ES-I3 (cell line): ENCODE measurements at regions not wholly inside any gene's neighbourhood (a gene's known extent, or its start where the extent isn't known, plus 50 kb on each side); places are given as distances from the start of the nearest gene placed in this dataset.

ENCODE experiments used
- H3K36me3 ChIP-seq: 2 replicates; pipeline ENCODE4 v1.6.1; 2013; ENCODE audit warnings: mild to moderate bottlenecking, low read length, control low read depth, moderate library complexity; ENCODE audit not compliant: insufficient read depth
- H3K4me1 ChIP-seq: 2 replicates; pipeline ENCODE4 v1.6.1; 2013; ENCODE audit warnings: mild to moderate bottlenecking, control low read depth, low read length; ENCODE audit not compliant: insufficient read depth
- H3K9ac ChIP-seq: 2 replicates; pipeline ENCODE4 v1.6.1; 2013; ENCODE audit warnings: low read depth, mild to moderate bottlenecking, low read length, moderate library complexity
- H3K9me3 ChIP-seq: 2 replicates; pipeline ENCODE4 v1.6.1; 2013; ENCODE audit warnings: mild to moderate bottlenecking, low read length, moderate library complexity; ENCODE audit not compliant: control insufficient read depth, insufficient read depth

DNA sequence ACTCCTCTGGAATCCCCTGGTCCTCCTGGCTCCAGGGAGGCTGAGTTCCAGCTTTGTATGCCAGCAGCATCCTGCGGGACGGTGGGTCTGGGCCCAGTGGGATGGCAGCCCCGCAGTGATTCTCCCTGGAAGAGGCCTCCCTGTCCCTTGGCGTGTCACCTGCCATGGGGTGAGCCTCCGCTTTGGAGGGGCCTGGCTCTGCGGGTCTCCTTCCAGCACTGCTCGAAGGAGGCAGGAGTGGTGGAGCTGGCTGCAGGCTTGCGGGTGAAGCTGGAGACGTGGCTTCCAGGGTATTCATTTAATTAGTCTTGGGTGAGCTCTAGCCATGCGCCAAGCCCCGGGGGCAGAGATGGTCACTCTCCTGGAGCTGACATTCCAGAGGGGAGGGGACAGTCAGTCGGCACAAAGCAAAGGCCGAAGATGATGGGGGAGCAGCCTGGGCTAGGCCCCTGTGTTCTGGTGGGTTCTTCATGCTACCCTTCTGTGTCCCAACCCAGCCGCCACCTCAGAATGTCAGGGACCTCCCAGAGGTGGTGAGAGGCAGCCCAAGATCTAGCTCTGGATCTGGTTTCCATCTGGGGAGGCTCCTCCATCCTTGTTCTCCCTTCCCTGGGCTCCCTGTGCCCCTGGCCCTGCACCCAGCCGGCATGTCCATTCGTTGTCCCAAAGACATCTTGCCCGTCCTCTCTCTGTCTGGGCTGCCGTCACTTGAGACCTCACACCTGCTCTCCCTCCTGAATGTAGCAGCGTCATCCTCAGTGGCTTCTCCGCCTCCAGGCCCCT, 1332.5 kb downstream of the BRD1 start:
- no peak overlapping the region for H3K9ac ChIP-seq
- H3K9me3 ChIP-seq, result no peaks in the 10 kb centered on the region
- no peaks in the 10 kb centered on the region for H3K36me3 ChIP-seq
- peaks cover 18% of the 10 kb centered on the region; the same call in 1 of the 2 replicates for H3K4me1 ChIP-seq

DNA sequence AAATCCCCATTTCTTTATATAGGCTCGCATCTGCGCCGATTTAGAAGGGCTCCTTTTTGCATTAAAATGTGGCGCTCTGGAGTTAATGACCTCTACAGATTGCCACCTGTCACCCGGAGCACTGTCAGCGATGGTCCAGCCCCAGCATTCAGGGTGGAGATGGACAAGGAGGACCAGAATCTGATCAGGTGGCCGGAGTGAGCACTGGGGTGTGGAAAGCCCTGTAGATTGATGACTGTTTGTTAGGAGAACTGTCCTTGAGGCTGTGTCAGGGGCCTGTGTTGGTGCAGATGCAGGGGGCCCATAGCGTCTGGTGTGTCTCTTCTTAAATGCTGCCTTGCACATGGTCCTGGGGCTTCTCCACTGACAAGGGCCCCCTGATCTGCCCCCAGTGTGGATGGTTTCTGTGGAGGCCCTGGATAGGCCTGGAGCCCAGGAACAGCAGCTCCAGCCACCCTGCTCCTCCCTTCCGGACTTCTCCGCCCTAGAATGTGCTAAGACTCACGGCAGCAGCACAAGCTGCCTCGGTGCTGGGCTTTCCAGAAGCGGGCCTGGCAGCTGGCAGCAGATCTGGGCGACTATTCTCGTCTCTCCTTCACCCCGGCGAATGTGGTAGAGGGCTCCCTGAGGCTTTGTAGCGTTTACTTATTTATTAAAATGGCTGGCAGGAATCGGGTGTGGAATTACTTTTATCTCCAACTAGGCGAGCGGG, 1333.3 kb downstream of the BRD1 start:
- Histone ChIP-seq H3K36me3 (no peaks in the 10 kb centered on the region), H3K9me3 (no peaks in the 10 kb centered on the region), H3K9ac (no peak overlapping the region), H3K4me1 (peaks cover 12% of the 10 kb centered on the region; the same call in 1 of the 2 replicates)

DNA sequence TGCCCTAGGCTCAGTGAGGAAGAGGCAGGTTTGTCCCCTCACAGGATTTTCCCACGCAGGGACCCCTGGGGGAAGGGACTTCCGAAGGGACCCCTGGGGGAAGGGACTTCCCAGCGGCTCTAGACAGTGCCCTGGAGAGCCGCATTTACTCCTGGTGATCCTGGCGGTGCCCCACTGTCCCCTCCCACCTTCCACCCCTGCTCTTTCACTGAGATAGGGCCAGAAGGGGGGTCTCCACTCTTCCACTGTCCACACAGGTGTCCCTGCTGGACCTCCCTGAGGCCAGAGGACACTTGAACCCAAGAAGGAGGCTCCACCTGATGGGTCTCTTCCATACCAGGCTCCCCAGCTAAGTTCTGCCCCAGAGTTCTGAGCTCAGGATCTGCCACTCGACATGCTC, 1333.9 kb downstream of the BRD1 start:
- Histone ChIP-seq H3K36me3 (no peaks in the 10 kb centered on the region), H3K4me1 (peaks cover 5% of the 10 kb centered on the region; the same call in 1 of the 2 replicates), H3K9ac (no peak overlapping the region), H3K9me3 (no peaks in the 10 kb centered on the region)

DNA sequence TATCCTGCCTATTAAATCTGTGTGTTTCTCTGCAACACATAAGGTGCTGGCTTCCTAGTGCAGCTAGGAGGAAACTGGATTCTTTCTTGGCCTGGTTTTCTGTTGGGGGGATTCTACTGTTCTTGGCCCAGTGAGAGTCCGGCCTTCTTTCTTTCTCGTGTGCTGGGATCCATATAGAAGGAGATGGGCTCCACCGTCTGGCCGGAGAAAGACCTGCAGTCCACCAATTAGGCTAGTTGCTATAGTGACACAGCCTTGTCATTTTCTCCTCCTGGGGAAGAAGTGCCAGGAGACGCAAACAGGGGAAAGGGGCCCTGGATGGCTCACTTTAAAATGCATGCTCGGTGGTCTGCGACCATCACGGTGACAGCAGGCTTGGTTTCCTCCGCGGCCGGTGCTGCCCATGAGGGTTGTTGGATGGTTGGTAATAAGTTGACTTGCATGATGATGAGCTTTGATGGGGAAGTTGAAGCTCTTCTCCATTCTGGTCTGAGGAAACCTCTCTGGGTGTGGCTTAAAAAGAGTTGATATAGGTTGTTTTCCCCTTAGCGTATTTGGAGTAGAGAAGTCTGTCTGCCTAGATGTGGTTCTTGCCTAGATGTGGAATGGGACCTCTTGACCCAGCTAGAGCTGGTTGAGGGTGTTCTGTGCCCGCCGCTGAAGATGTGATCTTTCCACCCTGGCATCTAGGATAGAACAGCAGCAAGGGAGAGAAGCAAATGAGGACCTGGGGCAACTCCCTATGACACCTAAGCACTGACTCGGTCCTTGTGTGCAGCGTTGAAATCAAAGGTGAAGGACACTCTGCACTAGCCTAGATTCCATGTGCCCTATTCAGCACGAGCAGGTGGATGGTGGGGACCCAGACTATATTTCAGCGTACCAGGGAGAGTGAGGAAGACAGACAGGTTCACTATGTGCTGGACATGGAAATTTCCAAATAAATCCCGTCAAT, 1335.0 kb downstream of the BRD1 start:
- no peak overlapping the region for H3K9ac ChIP-seq

DNA sequence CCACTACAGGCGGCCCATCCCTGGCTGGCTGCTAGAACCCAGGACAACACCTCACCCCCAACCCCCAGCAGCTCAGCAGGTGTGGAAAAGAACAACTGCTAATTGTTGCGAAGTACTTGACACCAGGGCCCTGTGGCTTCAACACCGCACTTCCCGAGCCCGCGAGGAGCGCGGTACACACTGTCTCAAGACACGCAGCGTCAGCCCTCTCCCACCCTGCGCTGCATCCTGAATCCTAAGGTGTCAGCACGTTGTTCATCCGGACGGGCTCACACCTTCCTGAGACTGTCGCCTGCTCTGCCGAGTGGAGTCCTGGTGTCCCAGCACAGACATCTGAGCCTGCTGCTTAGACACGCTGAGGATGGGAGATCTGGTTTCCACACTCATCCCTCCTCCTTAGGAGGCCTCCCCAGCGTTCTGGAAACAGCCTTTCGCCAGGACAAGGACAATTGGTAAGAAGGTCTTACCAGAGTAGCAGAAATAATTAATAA, 1336.2 kb downstream of the BRD1 start:
- no peaks in the 10 kb centered on the region for H3K36me3 ChIP-seq
- H3K9ac ChIP-seq, result peak overlapping the region; percentile 75; the same call in 1 of the 2 replicates
- H3K4me1 ChIP-seq, result no peaks in the 10 kb centered on the region; the same call in 1 of the 2 replicates
- H3K9me3 ChIP-seq, result no peaks in the 10 kb centered on the region

More for the DNA sequence above, 1335.0 kb downstream of the BRD1 start:
- Histone ChIP-seq H3K36me3 (no peaks in the 10 kb centered on the region), H3K4me1 (no peaks in the 10 kb centered on the region; the same call in 1 of the 2 replicates), H3K9me3 (no peaks in the 10 kb centered on the region)

DNA sequence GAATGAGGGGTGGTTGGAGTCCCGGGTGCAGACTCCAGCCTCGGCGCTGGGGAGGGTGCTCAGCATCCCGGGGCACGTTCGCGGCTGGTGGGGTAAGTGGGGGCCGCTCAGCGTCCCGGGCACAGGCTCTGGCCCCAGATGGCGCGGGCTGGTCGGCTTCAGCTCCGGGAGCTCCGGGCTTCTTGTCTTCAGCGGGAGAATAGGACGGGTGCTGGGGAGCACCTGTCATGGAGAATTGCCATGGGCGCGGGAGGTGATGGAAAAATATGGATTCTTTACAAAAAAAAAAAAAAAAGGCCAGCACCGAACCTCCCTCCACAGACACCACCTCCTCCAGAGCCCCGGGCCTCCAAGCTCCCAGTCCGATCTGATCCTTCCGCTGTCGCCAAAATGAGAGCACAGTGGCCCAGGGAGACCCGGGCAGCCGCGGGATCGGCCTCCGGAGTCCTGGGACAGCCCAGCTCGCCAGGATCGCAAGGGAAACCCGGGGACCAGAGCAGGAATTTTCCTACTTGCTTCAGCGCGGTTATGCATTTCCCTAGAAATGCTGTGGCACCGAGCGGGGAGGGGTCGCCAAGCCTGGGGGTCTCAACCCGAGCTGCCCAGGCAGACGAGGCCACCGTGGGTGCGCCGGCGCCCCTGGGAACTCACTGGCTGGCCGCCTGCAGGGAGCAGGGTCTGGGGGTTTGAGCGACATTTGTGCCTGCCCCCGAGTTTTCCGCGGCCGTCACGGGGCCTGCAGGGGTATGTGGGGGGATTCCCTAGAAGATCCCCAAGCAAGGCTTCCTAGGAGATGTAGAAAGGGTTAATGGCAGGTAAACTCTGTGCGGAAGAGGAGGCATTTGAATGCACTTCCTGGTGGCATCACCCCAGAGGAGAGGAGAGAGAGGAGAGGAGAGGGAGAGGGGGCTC, 1336.9 kb downstream of the BRD1 start:
- no peaks in the 10 kb centered on the region for H3K9me3 ChIP-seq
- H3K9ac ChIP-seq, result peak overlapping the region; percentile 75; the same call in 1 of the 2 replicates
- H3K4me1 ChIP-seq, result no peaks in the 10 kb centered on the region; the same call in 1 of the 2 replicates
- H3K36me3 ChIP-seq, result no peaks in the 10 kb centered on the region

DNA sequence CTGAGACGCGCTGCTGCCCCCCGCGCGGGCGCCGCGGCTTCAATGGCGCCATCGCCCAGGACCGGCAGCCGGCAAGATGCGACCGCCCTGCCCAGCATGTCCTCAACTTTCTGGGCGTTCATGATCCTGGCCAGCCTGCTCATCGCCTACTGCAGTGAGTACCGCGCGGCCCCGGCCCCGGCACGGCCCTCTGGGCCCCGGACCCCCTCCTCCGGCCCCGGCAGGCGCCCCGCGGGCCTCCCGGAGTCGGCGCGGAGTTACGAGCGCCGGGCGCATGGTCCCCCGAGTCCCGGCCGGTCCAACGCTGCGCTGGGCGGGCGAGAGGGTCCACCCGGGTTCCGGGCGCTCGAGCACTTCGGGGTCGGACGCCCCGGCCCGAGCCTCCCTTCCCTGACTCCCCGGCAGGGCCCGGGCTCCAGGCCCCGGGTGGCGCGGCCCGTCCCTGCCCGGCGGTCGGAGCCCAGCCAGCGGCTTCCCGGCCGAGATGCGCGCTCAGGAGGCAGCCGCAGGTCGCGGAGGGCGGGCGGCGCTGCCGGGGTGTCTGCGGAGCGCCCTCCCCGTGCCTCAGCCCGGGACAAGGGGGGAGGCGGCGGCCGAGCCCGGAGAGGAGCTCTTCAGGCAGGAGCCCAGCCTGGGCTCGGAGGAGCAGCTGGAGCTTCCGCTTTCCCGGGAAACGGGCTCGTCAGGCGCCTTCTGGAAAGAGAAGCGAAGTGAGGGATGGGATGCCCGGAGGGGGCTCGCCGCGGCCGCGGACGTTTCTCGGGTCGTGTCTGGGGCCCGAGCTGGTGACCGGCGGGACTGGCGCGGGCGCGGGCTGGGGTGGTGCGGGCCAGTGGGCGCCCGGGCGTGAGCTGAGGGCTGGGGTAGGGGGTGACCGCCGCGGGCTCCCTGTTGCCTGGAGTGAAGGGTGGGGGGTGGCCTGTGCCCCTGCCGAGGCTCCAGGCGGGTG, 1337.8 kb downstream of the BRD1 start:
- Histone ChIP-seq H3K9ac (peak overlapping the region; percentile 75), H3K36me3 (no peaks in the 10 kb centered on the region), H3K9me3 (no peaks in the 10 kb centered on the region), H3K4me1 (no peaks in the 10 kb centered on the region; the same call in 1 of the 2 replicates)

DNA sequence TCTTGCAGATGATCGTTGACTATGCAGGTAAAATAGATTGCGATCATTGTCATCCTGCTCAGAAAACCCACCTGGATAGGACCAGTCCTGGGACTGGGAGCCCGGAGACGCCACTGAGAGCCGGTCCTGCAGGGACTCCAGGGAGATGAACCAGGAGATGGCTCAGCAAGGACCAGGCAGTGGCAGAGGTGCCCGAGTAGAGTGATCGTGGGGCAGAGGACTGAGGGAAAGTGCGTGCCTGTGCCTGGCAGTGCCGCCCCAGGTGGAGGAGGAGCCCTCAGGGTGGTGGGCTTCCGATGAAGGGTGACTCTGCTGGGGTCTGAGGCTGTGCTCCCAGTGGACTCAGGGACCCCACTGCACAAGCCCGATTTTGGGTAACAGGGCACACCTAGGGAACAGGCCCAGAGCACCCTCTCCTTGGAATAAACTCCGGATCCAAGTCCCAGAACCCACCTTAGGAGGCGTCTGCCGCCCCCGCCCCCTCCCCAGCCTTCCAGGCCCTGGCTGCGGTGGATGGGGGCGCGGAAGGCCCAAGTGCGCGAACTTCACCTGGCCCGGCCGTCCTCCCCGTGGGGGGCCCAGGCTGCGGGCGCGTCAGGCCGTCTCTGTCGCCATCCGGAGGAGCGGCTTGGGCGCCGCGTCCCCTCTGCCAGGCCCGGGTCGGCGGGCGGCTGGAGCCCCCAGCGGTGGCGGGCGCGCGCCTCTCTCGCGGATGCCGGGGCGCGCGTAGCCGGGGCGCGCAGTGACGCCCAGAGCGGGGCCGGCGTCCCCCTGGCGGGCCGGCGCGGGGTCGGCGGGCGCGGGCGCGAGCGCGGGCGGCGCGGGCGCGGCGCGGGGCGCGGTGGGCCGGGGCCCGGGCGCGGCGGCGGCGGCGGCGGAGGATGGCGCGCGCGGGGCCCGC, 1338.8 kb downstream of the BRD1 start:
- no peaks in the 10 kb centered on the region for H3K9me3 ChIP-seq
- peak overlapping the region; percentile 40 for H3K9ac ChIP-seq
- peaks cover 2% of the 10 kb centered on the region for H3K4me1 ChIP-seq
- H3K36me3 ChIP-seq, result no peaks in the 10 kb centered on the region

DNA sequence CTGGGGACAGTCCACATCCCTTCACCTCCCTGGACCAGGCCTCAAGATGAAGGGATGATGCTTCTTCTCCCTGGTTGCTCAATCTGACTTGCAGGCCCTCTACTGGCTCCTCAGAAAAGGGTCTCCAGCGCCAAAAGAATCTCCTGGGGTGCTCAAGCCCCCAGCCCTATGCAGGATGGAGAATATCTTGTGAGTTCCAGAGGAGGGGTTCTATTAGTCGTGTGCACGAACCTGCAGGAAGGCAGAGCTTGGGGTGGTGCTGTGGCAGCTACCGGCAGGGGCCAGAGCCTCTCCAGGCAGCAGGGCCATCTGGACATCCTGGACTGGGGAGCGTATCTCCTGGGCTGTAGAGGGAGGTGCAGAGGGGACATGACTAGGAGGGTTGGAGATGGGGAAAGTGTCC, 1339.5 kb downstream of the BRD1 start:
- Histone ChIP-seq H3K9ac (no peak overlapping the region), H3K36me3 (no peaks in the 10 kb centered on the region), H3K9me3 (no peaks in the 10 kb centered on the region), H3K4me1 (peaks cover 5% of the 10 kb centered on the region)

DNA sequence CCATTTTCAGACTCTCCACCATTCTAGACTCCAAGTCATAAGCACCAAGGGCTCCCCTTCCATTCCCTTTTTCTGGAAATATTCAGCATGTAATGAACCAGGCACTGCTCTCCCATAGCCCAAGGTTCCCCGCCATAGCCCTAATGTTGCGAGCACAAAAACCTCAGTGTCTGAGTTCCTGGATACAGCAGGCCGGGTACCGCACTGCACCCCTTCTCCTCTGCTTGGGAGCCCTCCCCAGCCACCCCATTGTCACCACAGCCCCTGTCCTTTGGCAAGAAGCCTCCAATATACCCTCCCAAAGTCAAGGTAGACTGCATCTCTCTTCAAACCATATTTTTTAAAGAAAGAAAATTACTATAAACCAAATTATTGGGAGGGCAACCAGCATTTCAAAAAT, 1341.1 kb downstream of the BRD1 start:
- Histone ChIP-seq H3K4me1 (peaks cover 5% of the 10 kb centered on the region), H3K9me3 (no peaks in the 10 kb centered on the region), H3K36me3 (no peaks in the 10 kb centered on the region), H3K9ac (no peak overlapping the region)

DNA sequence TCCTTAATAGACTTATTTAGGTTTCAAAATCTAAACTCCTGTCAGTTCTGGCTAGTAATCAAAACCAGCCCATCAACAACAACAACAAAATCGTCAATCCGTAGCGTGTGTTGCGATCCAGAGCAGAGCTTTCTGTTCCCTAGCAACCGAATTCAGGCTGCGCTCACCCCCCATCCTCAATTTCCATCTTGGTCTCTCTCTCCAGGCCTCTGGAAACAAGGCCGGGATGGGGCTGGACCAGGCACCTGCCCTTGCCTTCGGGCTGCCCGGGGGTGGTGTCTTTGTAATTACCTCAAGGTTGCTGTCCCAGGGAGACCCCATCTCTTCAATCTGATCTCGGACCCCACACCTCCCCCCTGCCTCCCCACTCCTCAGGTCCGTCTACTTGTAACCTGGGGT, 1341.5 kb downstream of the BRD1 start:
- Histone ChIP-seq H3K4me1 (peaks cover 5% of the 10 kb centered on the region), H3K36me3 (no peaks in the 10 kb centered on the region), H3K9ac (no peak overlapping the region), H3K9me3 (no peaks in the 10 kb centered on the region)
